ENCODE measurements at regions not wholly inside any gene's neighbourhood (a gene's known extent, or its start where the extent isn't known, plus 50 kb on each side); places are given as distances from the start of the nearest gene placed in this dataset.
A peak's percentile ranks its signal among the peaks of the same experiment; 100 is the strongest.
"Not testable (repeated sequence)": the region's sequence is repeated elsewhere in the genome, so short reads cannot be mapped to it uniquely, and the experiment has no call there.

- no peak overlapping the region for H3K27ac ChIP-seq (ENCODE audit: low read depth, low read length)
- no peak overlapping the region for H3K4me2 ChIP-seq (ENCODE audit: insufficient read depth, low read length)
- H3K79me2 ChIP-seq (ENCODE audit: insufficient read depth, low read length) = peaks cover 91% of the 10 kb centered on the region
- H3K4me3 ChIP-seq (ENCODE audit: insufficient read depth, low read length) = no peak overlapping the region
- H3K36me3 ChIP-seq (ENCODE audit: insufficient read depth, low read length) = no peaks in the 10 kb centered on the region
- peaks cover 16% of the 10 kb centered on the region for H3K4me1 ChIP-seq (ENCODE audit: insufficient read depth, low read length)
- DNase-seq (ENCODE audit: insufficient read length, low spot score, missing footprints) = no peak
- no peak for TF ChIP-seq CTCF (IDR thresholded peaks at IDR 0.05; ENCODE audit: extremely low read depth, low read depth, low read length)
- no peak overlapping the region for H2AFZ ChIP-seq (ENCODE audit: low read length)
- no peaks in the 10 kb centered on the region for H3K9me3 ChIP-seq (ENCODE audit: low read depth, low read length)
- H3K27me3 ChIP-seq (ENCODE audit: insufficient read depth, low read length) = no peaks in the 10 kb centered on the region
- peaks cover 30% of the 10 kb centered on the region for H4K20me1 ChIP-seq (ENCODE audit: insufficient read depth, low read length)
Measured at GRCh38 chr6:144364208-144364720, 79.1 kb downstream of the UTRN start.

GRCh38 chr6:144364782-144365181, 79.6 kb downstream of the UTRN start:
- H3K9me3 ChIP-seq (ENCODE audit: low read depth, low read length) = no peaks in the 10 kb centered on the region
- H3K27ac ChIP-seq (ENCODE audit: low read depth, low read length) = peak overlapping the region; percentile 39
- peaks cover 30% of the 10 kb centered on the region for H4K20me1 ChIP-seq (ENCODE audit: insufficient read depth, low read length)
- no peak overlapping the region for H3K4me2 ChIP-seq (ENCODE audit: insufficient read depth, low read length)
- no peak overlapping the region for H3K4me3 ChIP-seq (ENCODE audit: insufficient read depth, low read length)
- H3K36me3 ChIP-seq (ENCODE audit: insufficient read depth, low read length) = no peaks in the 10 kb centered on the region
- no peak overlapping the region for H2AFZ ChIP-seq (ENCODE audit: low read length)
- no peaks in the 10 kb centered on the region for H3K27me3 ChIP-seq (ENCODE audit: insufficient read depth, low read length)
- peaks cover 16% of the 10 kb centered on the region for H3K4me1 ChIP-seq (ENCODE audit: insufficient read depth, low read length)
- TF ChIP-seq CTCF (IDR thresholded peaks at IDR 0.05; ENCODE audit: extremely low read depth, low read depth, low read length) = no peak
- no peak for DNase-seq (ENCODE audit: insufficient read length, low spot score, missing footprints)
- H3K79me2 ChIP-seq (ENCODE audit: insufficient read depth, low read length) = peaks cover 92% of the 10 kb centered on the region

GRCh38 chr6:144365271-144365670, 80.1 kb downstream of the UTRN start:
- peaks cover 94% of the 10 kb centered on the region for H3K79me2 ChIP-seq (ENCODE audit: insufficient read depth, low read length)
- no peaks in the 10 kb centered on the region for H3K27me3 ChIP-seq (ENCODE audit: insufficient read depth, low read length)
- TF ChIP-seq CTCF (IDR thresholded peaks at IDR 0.05; ENCODE audit: extremely low read depth, low read depth, low read length) = no peak
- no peak overlapping the region for H3K4me2 ChIP-seq (ENCODE audit: insufficient read depth, low read length)
- H3K4me3 ChIP-seq (ENCODE audit: insufficient read depth, low read length) = no peak overlapping the region
- H3K4me1 ChIP-seq (ENCODE audit: insufficient read depth, low read length) = peaks cover 16% of the 10 kb centered on the region
- H3K9me3 ChIP-seq (ENCODE audit: low read depth, low read length) = no peaks in the 10 kb centered on the region
- no peak for DNase-seq (ENCODE audit: insufficient read length, low spot score, missing footprints)
- no peaks in the 10 kb centered on the region for H3K36me3 ChIP-seq (ENCODE audit: insufficient read depth, low read length)
- peak overlapping the region; percentile 25 for H3K27ac ChIP-seq (ENCODE audit: low read depth, low read length)
- H4K20me1 ChIP-seq (ENCODE audit: insufficient read depth, low read length) = peaks cover 27% of the 10 kb centered on the region
- H2AFZ ChIP-seq (ENCODE audit: low read length) = no peak overlapping the region

GRCh38 chr6:144369696-144370095, 84.6 kb downstream of the UTRN start:
- H4K20me1 ChIP-seq (ENCODE audit: insufficient read depth, low read length) = peaks cover 12% of the 10 kb centered on the region
- not testable (repeated sequence) for H3K27ac ChIP-seq (ENCODE audit: low read depth, low read length); H3K4me2 ChIP-seq (ENCODE audit: insufficient read depth, low read length); H3K27me3 ChIP-seq (ENCODE audit: insufficient read depth, low read length); H3K9me3 ChIP-seq (ENCODE audit: low read depth, low read length); DNase-seq (ENCODE audit: insufficient read length, low spot score, missing footprints); H3K4me3 ChIP-seq (ENCODE audit: insufficient read depth, low read length); H2AFZ ChIP-seq (ENCODE audit: low read length); H3K36me3 ChIP-seq (ENCODE audit: insufficient read depth, low read length); H3K4me1 ChIP-seq (ENCODE audit: insufficient read depth, low read length)
- peaks cover 82% of the 10 kb centered on the region for H3K79me2 ChIP-seq (ENCODE audit: insufficient read depth, low read length)

Measured in osteoblast (primary cell).